GM18909 (cell line): ENCODE measurements at regions not wholly inside any gene's neighbourhood (a gene's known extent, or its start where the extent isn't known, plus 50 kb on each side); places are given as distances from the start of the nearest gene placed in this dataset.

Experiments
- ATAC-seq: cut with Tn5 transposase; IDR thresholded peaks from one replicate; pipeline ENCODE4 v1.9.1; 2021; ENCODE audit warnings: mild to moderate bottlenecking; ENCODE audit not compliant: unreplicated experiment, poor library complexity

GRCh38 chr10:123475466-123475865 lies 190.7 kb upstream of the GPR26 start:
- ATAC-seq = no peak

DNA sequence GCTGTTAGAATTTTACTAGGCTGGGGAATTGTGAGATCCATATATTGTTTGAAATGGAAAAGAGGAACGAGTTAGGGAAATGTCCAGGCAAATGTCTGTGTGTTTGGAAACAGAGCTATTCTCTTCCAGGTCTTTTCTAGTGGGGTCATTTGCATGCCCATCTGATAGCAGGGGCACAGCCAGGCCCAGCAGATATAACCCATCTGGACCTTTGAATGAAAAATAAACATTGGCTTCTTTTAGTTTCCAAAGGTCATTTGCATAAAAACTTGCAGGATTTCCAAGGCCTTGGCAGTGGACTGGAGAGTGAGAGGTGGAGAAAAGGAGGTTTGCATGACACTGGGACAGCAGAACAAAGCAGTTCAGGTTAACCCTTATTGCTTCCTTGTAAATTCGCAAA lies 188.0 kb upstream of the GPR26 start:
- no peak for ATAC-seq

GRCh38 chr10:123479640-123480039 lies 186.5 kb upstream of the GPR26 start:
- no peak for ATAC-seq

- no peak for ATAC-seq
Measured at GRCh38 chr10:123480344-123480743, 185.8 kb upstream of the GPR26 start.

GRCh38 chr10:123480845-123481244 lies 185.3 kb upstream of the GPR26 start:
- no peak for ATAC-seq

DNA sequence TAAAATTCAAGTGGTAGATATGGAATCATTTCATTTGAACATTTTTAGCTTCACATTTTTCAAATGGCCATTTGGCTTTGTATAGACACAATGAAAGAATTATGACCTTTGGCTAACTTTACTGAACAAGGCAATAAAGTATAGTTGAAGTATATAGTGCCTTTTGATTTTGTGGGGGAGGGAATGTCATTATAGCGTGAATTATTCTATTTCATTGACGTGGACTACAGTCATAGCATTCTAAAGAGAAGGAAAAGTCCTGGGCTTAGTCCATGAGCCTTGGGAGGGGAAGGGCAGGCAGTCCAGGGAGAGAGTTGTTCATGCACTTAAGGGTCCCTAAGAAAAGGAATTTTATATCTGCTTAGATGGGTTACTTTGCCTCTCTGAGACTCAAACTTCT lies 181.4 kb upstream of the GPR26 start:
- no peak for ATAC-seq

GRCh38 chr10:123485341-123485960 lies 180.7 kb upstream of the GPR26 start:
- no peak for ATAC-seq

- no peak for ATAC-seq
Measured at GRCh38 chr10:123488436-123488835, 177.7 kb upstream of the GPR26 start.

DNA sequence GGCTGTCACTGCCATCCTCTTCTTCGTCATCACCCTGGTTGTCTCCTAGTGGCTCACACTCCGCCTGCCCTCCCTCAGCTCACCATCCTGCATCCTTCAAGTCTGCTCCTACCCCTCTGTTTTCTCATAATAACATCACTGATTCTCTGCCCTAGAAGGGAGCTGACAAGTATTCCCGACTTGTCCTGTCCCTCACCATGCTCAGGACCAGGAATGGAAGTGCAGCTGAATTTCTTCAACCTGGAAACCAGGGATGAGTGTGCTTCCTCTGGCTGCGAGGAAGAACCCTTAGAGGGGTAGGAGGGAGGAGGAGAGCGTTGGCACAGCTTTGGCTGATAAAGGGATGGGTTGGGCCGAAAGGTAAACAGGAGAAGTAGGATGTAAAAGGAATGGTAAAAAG lies 174.8 kb upstream of the GPR26 start:
- no peak for ATAC-seq

DNA sequence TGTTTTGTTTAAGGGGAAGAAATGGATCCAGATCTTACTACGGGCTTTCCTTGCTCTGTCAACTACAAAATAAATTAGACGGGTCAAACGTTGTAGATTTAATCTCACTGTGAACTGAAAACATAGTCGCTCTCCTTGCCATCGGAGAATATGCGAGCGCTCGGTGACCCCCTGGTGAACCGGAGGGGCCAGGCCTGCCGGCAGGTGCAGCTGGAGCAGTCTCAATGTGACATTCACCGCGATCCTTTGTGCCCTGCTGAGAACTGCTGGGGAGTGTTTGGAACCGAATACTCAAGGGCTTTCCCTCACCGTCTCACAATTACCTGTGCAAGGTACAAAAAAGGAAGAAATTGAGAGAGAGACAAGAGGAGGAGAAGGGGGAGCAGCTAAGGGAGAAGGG lies 174.1 kb upstream of the GPR26 start:
- no peak for ATAC-seq

- no peak for ATAC-seq
Measured at GRCh38 chr10:123494301-123494808, 171.8 kb upstream of the GPR26 start.

DNA sequence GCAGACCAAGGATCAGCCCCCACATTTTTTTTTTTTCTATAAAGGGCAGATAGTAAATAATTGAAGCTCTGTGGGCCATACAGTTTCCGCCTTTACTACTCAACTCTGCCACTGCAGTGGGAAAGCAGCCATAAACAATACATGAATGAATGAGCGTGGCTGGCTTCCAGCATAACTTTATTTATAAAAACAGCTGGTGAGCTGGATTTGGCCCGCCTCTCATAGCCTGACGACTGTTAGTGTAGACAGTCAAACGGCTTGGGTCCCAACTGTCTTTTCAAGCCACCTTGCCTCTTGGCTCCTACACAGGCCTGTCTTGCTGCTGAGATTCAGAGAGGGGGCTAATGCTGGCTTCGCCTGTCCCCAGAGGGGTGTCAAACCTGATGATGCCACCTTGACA lies 169.8 kb upstream of the GPR26 start:
- no peak for ATAC-seq

DNA sequence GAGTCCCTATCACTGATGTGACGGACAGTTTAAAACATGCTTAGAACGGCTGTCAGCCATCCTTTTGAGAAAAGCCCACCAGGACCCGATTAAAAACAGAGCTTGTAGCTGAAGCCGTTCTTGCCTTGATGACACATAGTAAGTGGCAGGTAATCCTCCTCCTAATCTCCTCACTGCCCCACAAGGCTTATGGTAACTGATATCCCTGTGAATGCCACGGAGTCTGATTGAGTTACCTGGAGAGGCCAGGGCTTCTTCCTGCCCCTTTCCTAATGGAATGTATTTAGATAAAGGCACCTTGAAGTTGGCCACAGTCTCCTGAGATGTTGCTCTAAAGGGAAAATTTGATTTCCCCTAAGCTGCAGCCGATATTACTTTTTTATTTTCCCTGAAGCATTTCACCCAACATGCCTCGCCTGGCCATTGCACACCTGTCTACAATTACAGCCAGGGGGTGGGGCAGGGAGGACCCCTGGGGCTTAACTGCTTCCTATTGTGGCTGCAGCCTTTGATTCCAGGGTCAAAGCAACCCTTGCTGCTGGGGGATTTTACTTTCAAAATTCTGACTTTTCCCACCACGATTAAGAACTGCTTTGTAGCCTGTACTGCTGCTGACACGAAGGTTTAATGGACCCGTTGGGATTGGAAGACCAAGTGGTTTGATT lies 169.0 kb upstream of the GPR26 start:
- ATAC-seq = no peak

DNA sequence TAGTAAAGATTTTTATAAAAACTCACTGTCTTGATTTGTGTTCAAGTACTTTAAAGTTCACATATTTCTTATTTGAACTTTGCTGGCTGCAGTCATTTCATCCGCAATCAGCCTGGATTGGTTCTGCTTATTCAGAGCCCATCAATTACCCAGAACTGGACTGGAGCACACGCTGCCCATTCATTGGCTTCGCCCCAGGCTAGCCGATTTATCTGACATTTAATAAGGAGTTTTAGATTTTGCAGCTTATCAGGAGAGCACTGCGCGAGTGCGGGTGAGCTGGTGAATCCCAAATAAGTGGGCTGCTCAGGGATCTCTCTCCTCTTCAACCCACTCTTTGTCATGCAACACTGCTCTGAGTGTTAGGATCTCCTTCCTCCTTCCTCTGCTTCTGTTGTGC lies 166.0 kb upstream of the GPR26 start:
- ATAC-seq = no peak

GRCh38 chr10:123501148-123501547 lies 165.0 kb upstream of the GPR26 start:
- no peak for ATAC-seq

- ATAC-seq = no peak
Measured at GRCh38 chr10:123502983-123503382, 163.2 kb upstream of the GPR26 start.

DNA sequence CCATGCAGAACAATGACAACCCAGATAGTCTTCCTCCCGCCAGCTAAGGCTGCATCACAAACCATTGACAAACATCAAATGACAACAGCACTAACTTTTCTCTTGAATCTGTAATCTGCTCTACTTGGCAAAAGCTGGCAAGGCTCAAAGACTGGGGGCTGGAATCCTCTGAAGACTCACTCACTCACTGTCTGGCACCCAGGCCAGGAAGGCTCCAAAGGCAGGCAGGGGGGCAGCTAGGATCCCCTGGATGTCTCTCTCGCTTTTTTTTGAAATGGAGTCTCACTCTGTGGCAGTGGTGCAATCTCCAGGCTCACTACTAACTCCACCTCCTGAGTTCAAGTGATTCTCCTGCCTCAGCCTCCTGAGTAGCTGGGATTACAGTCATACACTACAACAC lies 159.7 kb upstream of the GPR26 start:
- no peak for ATAC-seq

DNA sequence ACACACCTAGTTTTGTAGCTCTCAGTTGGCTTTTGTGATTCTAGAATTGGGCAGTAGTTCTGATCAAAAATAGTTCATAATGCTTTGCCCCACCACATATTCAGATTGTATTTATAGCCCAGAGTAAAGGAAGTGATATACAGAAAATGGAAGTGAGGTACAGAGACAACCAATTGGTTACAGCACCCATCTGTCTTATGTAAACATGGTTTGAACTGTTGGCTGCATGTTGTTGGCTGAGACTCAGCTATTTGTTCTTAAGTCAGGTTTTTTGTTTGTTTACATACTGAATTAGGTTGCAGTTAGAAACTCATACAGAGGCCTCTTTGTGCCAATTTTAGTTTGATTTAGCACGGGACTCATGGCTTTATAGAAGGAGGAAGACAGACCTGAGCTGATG lies 158.9 kb upstream of the GPR26 start:
- no peak for ATAC-seq

DNA sequence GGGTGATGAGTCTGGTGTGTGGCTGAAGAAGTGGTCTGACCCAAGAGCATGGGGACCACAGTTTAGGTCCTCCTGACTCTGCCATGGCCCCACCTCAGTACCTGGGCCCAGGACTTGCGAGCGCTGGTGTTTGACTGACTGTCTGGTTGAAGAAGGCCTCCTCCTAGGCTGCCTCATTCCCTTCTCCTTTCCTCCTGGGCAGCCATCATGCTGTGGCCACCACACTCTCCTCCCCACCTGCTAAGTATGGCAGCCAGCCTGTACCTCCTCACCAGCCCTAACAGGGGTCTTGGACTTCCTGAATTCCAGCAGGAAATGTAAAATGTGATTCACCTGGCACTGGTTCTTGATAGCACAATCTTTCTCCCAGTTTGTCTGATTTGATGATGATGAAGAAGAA lies 156.8 kb upstream of the GPR26 start:
- no peak for ATAC-seq

GRCh38 chr10:123512901-123513775 lies 153.0 kb upstream of the GPR26 start:
- ATAC-seq = no peak

DNA sequence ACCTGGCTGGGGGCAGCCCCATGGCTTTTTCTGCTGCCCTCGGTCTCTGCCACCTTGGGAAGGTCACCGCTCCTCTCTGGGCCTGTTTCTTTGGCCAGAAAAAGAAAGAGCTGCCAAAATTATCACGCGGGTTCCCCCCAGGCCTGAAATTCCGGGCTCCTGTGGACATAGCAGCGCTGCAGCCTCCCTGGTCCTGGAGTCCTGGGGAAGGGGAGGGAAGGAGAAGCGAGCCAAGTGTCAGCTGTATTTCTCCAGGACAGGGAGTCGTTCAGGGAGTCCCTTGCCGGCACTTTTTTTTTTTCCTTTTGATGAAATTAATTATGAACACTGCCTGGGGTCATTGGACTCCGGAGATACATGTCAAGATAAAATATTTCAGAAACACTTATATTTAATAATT lies 152.3 kb upstream of the GPR26 start:
- no peak for ATAC-seq
